GM20000 (cell line): ENCODE measurements at regions not wholly inside any gene's neighbourhood (a gene's known extent, or its start where the extent isn't known, plus 50 kb on each side); places are given as distances from the start of the nearest gene placed in this dataset.

Experiments used
- DNase-seq: peaks from one replicate; pipeline ENCODE4 v3.0.0; 2012; ENCODE audit warnings: low spot score
- CTCF ChIP-seq: IDR thresholded peaks from 2 replicates; pipeline ENCODE4 v1.5.1; 2012; ENCODE audit warnings: mild to moderate bottlenecking, control low read depth; ENCODE audit errors: extremely low read depth, missing control alignments

GRCh38 chr13:47049276-47049989 is 152.6 kb upstream of the HTR2A start:
- TF ChIP-seq CTCF, result no peak
- DNase-seq, result no peak

DNA sequence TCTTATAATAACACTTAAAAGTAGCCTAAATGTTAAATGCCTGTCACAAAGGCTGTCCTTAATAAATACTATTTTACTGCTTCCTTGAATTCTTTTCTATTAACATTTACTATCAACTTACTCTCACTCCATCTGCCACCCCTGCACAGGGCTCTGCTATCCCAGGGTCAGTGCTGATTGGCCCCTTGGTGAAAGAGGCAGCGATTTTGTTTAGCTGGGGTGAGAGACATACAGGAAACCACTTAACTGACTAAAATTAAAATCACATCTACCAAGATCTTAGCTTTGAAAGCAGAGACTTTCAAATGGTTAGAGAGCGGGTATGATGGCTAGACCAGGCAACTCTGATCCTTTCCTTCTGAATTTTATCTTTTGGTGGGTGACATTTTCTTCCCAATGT is 149.9 kb upstream of the HTR2A start:
- no peak for TF ChIP-seq CTCF
- no peak for DNase-seq

- no peak for DNase-seq
- no peak for TF ChIP-seq CTCF
Measured at GRCh38 chr13:47044842-47045241, 148.0 kb upstream of the HTR2A start.

DNA sequence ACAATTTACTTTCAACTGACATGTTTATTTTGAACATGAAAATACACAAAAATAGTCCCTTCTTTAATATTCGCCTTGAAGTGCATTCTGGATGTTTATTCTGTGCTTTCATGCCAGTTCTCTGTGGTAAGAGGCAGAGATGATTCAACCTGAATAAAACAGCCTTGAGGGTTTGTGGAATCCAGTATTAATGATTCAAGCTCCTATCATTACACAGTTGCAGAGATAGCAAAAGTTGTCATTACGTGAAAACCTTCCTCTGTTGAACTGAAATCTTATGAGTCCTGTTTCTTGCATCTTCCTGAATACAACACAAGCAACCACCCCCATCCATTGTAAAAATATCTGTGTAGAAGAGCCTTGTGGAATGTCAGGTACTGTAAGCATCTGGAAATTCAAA is 142.3 kb upstream of the HTR2A start:
- DNase-seq, result no peak
- no peak for TF ChIP-seq CTCF

- no peak for TF ChIP-seq CTCF
- no peak for DNase-seq
Measured at GRCh38 chr13:47038188-47038587, 141.3 kb upstream of the HTR2A start.

- TF ChIP-seq CTCF, result no peak
- peak; percentile 46 for DNase-seq
Measured at GRCh38 chr13:47036294-47037008, 139.6 kb upstream of the HTR2A start.

DNA sequence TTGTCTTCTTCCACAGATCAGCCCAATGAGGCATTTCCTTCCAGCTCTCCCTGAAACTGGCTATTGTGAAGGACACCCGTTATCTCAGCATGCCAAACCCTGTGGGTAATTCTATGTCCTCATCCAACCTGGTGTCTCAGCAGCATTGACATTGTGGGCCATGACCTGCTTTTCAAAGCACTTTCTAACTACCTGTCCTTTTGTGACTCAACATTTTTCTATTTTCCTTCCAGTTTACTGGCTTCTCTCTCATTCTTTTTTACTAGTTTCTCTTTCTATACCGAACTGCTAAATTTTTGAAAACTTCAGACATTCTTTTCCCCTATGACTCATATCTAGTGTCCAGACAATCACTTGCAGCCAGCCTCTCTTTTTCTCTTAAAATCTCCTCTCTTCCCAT is 136.4 kb upstream of the HTR2A start:
- DNase-seq, result no peak
- TF ChIP-seq CTCF, result no peak
